ENCODE measurements at regions not wholly inside any gene's neighbourhood (a gene's known extent, or its start where the extent isn't known, plus 50 kb on each side); places are given as distances from the start of the nearest gene placed in this dataset.

DNA sequence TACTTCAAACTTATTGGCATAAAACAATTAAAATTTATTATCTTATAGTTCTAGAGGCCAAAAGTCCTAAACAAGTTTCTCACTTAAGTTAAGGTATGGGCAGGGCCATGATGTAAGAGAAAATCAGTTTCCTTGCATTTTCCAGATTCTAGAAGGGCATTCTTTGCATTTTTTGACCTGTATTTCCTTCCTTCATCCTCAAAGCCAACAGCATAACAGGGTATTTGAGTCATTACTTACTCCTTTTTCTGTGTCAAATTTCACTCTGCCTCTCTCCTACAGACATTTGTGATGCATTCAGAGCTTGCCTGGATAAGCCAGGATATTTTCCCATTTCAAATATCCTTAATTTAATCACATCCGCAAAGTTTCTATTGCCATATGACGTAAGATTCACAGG, 1499.0 kb downstream of the EFNA5 start:
- H3K27me3 ChIP-seq (ENCODE audit: control insufficient read depth in 4 of 4, insufficient read depth in 4 of 4, low read length in 3 of 4) = no peaks in the 10 kb centered on the region
- H3K27ac ChIP-seq (ENCODE audit: low read depth in 1 of 2, low read length in 2 of 2) = no peak overlapping the region
- DNase-seq (ENCODE audit: low spot score) = no peak
- H3K9ac ChIP-seq (ENCODE audit: low read depth in 1 of 2, low read length in 2 of 2) = no peak overlapping the region
- no peaks in the 10 kb centered on the region for H3K9me3 ChIP-seq (ENCODE audit: control insufficient read depth in 4 of 4, low read length in 3 of 4)
- TF ChIP-seq, protein P1, sequence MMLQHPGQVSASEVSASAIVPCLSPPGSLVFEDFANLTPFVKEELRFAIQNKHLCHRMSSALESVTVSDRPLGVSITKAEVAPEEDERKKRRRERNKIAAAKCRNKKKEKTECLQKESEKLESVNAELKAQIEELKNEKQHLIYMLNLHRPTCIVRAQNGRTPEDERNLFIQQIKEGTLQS (IDR thresholded peaks at IDR 0.05) = no peak
- TF ChIP-seq NR2F2 (IDR thresholded peaks at IDR 0.05) = no peak
- TF ChIP-seq RXRA (IDR thresholded peaks at IDR 0.05) = no peak
- TF ChIP-seq FOXA2 (IDR thresholded peaks at IDR 0.05) = no peak
- WGBS = 79% methylated on average over 2 of the region's 2 CpGs
- H3K4me3 ChIP-seq (ENCODE audit: low read depth in 1 of 3, low read length in 3 of 3) = no peak overlapping the region
- H3K36me3 ChIP-seq (ENCODE audit: control insufficient read depth in 4 of 4, insufficient read depth in 3 of 4, low read depth in 1 of 4, low read length in 3 of 4) = no peaks in the 10 kb centered on the region
- no peaks in the 10 kb centered on the region for H3K4me1 ChIP-seq (ENCODE audit: control insufficient read depth in 4 of 4, insufficient read depth in 4 of 4, low read length in 3 of 4)

DNA sequence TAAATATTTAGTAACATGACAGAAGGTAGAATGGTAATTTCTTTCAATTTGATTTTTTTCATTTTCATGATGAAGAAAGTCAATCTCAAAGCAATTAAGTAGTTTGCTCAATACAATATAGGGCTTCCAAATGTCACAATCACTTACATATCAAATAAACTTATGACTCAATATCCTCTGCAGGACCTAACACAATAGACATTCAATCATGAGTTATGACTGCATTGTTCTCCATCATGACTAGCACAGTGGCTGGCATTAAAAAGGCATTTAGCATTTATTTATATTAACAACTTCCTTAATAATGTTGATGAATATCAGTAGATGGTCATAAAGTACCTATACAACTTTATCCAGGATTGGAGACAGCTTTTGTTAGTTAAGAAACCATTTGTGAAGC, 1499.6 kb downstream of the EFNA5 start:
- H3K4me1 ChIP-seq (ENCODE audit: control insufficient read depth in 4 of 4, insufficient read depth in 4 of 4, low read length in 3 of 4) = no peaks in the 10 kb centered on the region
- TF ChIP-seq RXRA (IDR thresholded peaks at IDR 0.05) = no peak
- TF ChIP-seq, protein P2, sequence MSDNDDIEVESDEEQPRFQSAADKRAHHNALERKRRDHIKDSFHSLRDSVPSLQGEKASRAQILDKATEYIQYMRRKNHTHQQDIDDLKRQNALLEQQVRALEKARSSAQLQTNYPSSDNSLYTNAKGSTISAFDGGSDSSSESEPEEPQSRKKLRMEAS (IDR thresholded peaks at IDR 0.05) = no peak
- TF ChIP-seq RAD21 (IDR thresholded peaks at IDR 0.05) = no peak
- no peak for TF ChIP-seq YY1 (IDR thresholded peaks at IDR 0.05)
- no peak for TF ChIP-seq TAF1 (conservative IDR thresholded peaks at IDR 0.05)
- TF ChIP-seq NR2F2 (IDR thresholded peaks at IDR 0.05) = no peak
- TF ChIP-seq FOXA2 (IDR thresholded peaks at IDR 0.05) = no peak
- no peak overlapping the region for H3K4me3 ChIP-seq (ENCODE audit: low read depth in 1 of 3, low read length in 3 of 3)
- no peak for DNase-seq (ENCODE audit: low spot score)
- H3K36me3 ChIP-seq (ENCODE audit: control insufficient read depth in 4 of 4, insufficient read depth in 3 of 4, low read depth in 1 of 4, low read length in 3 of 4) = no peaks in the 10 kb centered on the region
- no peaks in the 10 kb centered on the region for H3K27me3 ChIP-seq (ENCODE audit: control insufficient read depth in 4 of 4, insufficient read depth in 4 of 4, low read length in 3 of 4)
- no peaks in the 10 kb centered on the region for H3K9me3 ChIP-seq (ENCODE audit: control insufficient read depth in 4 of 4, low read length in 3 of 4)
- no peak overlapping the region for H3K27ac ChIP-seq (ENCODE audit: low read depth in 1 of 2, low read length in 2 of 2)
- no peak overlapping the region for H3K9ac ChIP-seq (ENCODE audit: low read depth in 1 of 2, low read length in 2 of 2)

DNA sequence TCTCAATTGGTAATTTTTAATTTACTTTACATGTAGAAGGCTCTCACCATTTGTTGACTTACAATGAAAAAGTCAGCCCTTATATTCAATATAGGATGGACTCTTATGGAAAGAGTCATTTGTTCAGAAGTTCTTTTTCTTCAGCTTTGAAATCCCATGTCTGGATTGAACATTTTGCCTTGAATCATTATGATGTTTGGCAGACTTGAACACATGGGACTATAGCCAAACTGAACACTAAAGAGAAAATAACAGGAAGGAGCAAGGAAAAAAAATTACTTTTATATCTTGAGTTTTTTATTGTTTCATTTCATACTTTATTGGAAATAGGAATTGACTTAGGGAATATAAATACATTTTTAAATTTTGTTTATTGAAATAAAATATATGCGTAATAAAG, 1503.0 kb downstream of the EFNA5 start:
- no peak overlapping the region for H3K4me3 ChIP-seq (ENCODE audit: low read depth in 1 of 3, low read length in 3 of 3)
- DNase-seq (ENCODE audit: low spot score) = no peak
- WGBS = 92% methylated on average over 1 of the region's 1 CpG
- no peaks in the 10 kb centered on the region for H3K36me3 ChIP-seq (ENCODE audit: control insufficient read depth in 4 of 4, insufficient read depth in 3 of 4, low read depth in 1 of 4, low read length in 3 of 4)
- H3K27ac ChIP-seq (ENCODE audit: low read depth in 1 of 2, low read length in 2 of 2) = no peak overlapping the region
- no peak overlapping the region for H3K9ac ChIP-seq (ENCODE audit: low read depth in 1 of 2, low read length in 2 of 2)
- H3K9me3 ChIP-seq (ENCODE audit: control insufficient read depth in 4 of 4, low read length in 3 of 4) = no peaks in the 10 kb centered on the region
- H3K27me3 ChIP-seq (ENCODE audit: control insufficient read depth in 4 of 4, insufficient read depth in 4 of 4, low read length in 3 of 4) = no peaks in the 10 kb centered on the region
- TF ChIP-seq RXRA (IDR thresholded peaks at IDR 0.05) (no peak), HNF4G (IDR thresholded peaks at IDR 0.05) (no peak), FOXA2 (IDR thresholded peaks at IDR 0.05) (no peak), NR2F2 (IDR thresholded peaks at IDR 0.05) (no peak), HNF4A (conservative IDR thresholded peaks at IDR 0.05) (no peak), TAF1 (conservative IDR thresholded peaks at IDR 0.05) (no peak), GABPA (IDR thresholded peaks at IDR 0.05 in 1 of 2, conservative IDR thresholded peaks at IDR 0.05 in 1 of 2) (no peak), SP1 (IDR thresholded peaks at IDR 0.05) (no peak), EGR1 (IDR thresholded peaks at IDR 0.05; ENCODE audit: low read depth in 2 of 2) (no peak), JUND (IDR thresholded peaks at IDR 0.05) (no peak), RAD21 (IDR thresholded peaks at IDR 0.05) (no peak)
- TF ChIP-seq, protein P2 (IDR thresholded peaks at IDR 0.05) = no peak
- TF ChIP-seq, protein P3, sequence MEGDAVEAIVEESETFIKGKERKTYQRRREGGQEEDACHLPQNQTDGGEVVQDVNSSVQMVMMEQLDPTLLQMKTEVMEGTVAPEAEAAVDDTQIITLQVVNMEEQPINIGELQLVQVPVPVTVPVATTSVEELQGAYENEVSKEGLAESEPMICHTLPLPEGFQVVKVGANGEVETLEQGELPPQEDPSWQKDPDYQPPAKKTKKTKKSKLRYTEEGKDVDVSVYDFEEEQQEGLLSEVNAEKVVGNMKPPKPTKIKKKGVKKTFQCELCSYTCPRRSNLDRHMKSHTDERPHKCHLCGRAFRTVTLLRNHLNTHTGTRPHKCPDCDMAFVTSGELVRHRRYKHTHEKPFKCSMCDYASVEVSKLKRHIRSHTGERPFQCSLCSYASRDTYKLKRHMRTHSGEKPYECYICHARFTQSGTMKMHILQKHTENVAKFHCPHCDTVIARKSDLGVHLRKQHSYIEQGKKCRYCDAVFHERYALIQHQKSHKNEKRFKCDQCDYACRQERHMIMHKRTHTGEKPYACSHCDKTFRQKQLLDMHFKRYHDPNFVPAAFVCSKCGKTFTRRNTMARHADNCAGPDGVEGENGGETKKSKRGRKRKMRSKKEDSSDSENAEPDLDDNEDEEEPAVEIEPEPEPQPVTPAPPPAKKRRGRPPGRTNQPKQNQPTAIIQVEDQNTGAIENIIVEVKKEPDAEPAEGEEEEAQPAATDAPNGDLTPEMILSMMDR (IDR thresholded peaks at IDR 0.05; ENCODE audit: low read depth, low read length, missing input control) = no peak
- TF ChIP-seq, protein P1 (IDR thresholded peaks at IDR 0.05) = no peak
- TF ChIP-seq, protein P4, sequence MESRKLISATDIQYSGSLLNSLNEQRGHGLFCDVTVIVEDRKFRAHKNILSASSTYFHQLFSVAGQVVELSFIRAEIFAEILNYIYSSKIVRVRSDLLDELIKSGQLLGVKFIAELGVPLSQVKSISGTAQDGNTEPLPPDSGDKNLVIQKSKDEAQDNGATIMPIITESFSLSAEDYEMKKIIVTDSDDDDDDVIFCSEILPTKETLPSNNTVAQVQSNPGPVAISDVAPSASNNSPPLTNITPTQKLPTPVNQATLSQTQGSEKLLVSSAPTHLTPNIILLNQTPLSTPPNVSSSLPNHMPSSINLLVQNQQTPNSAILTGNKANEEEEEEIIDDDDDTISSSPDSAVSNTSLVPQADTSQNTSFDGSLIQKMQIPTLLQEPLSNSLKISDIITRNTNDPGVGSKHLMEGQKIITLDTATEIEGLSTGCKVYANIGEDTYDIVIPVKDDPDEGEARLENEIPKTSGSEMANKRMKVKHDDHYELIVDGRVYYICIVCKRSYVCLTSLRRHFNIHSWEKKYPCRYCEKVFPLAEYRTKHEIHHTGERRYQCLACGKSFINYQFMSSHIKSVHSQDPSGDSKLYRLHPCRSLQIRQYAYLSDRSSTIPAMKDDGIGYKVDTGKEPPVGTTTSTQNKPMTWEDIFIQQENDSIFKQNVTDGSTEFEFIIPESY (IDR thresholded peaks at IDR 0.05) = no peak
- no peaks in the 10 kb centered on the region for H3K4me1 ChIP-seq (ENCODE audit: control insufficient read depth in 4 of 4, insufficient read depth in 4 of 4, low read length in 3 of 4)

Data from liver (tissue), 8 donors.